Hematopoietic multipotent progenitor cell treated with erythropoietin and hydrocortisone succinate and interleukin-3 and kit ligand, for 8 days (in vitro differentiated cells): ENCODE measurements at regions not wholly inside any gene's neighbourhood (a gene's known extent, or its start where the extent isn't known, plus 50 kb on each side); places are given as distances from the start of the nearest gene placed in this dataset.

Experiments used
- DNase-seq: peaks from one replicate; pipeline ENCODE4 v3.0.0-alpha.2; 2015

- no peak for DNase-seq
These were observed 87.5 kb downstream of the LLPH start for GRCh38 chr12:66043035-66043434.

GRCh38 chr12:66041651-66042363 lies 88.7 kb downstream of the LLPH start:
- no peak for DNase-seq

- no peak for DNase-seq
These were observed 94.2 kb downstream of the LLPH start for GRCh38 chr12:66036317-66036716.

GRCh38 chr12:66035288-66035966 lies 95.1 kb downstream of the LLPH start:
- DNase-seq, result peak; percentile 69

GRCh38 chr12:66033151-66033550 lies 97.4 kb downstream of the LLPH start:
- no peak for DNase-seq

GRCh38 chr12:66032739-66033138 lies 97.8 kb downstream of the LLPH start:
- DNase-seq, result no peak

GRCh38 chr12:66030217-66030781 lies 100.3 kb downstream of the LLPH start:
- DNase-seq, result no peak

- no peak for DNase-seq
These were observed 102.2 kb downstream of the LLPH start for GRCh38 chr12:66028390-66028789.

- no peak for DNase-seq
These were observed 105.1 kb downstream of the LLPH start for GRCh38 chr12:66025477-66025876.

GRCh38 chr12:66024949-66025348 lies 105.6 kb downstream of the LLPH start:
- no peak for DNase-seq

GRCh38 chr12:66020481-66020880 lies 110.1 kb downstream of the LLPH start:
- DNase-seq, result no peak

GRCh38 chr12:66017736-66018135 lies 112.8 kb downstream of the LLPH start:
- DNase-seq, result no peak
